HG02840 (cell line): ENCODE measurements at regions not wholly inside any gene's neighbourhood (a gene's known extent, or its start where the extent isn't known, plus 50 kb on each side); places are given as distances from the start of the nearest gene placed in this dataset.

Experiments
- ATAC-seq: cut with Tn5 transposase; IDR thresholded peaks from one replicate; pipeline ENCODE4 v1.9.1; 2021; ENCODE audit warnings: mild to moderate bottlenecking, moderate library complexity, moderate number of reproducible peaks; ENCODE audit not compliant: unreplicated experiment, low FRiP score

GRCh38 chr6:132934496-132934895, 120.1 kb downstream of the RPS12 start:
- no peak for ATAC-seq

GRCh38 chr6:132936646-132937045, 122.3 kb downstream of the RPS12 start:
- ATAC-seq, result no peak

- no peak for ATAC-seq
Measured at GRCh38 chr6:132937466-132937906, 123.1 kb downstream of the RPS12 start.

- no peak for ATAC-seq
Measured at GRCh38 chr6:132948889-132949288, 134.5 kb downstream of the RPS12 start.

GRCh38 chr6:132950566-132950965, 136.2 kb downstream of the RPS12 start:
- ATAC-seq, result no peak

GRCh38 chr6:132952031-132952867, 137.9 kb downstream of the RPS12 start:
- ATAC-seq, result no peak

- ATAC-seq, result no peak
Measured at GRCh38 chr6:132952986-132953385, 138.6 kb downstream of the RPS12 start.

GRCh38 chr6:132954222-132954621, 139.9 kb downstream of the RPS12 start:
- no peak for ATAC-seq

- no peak for ATAC-seq
Measured at GRCh38 chr6:132954936-132955335, 140.6 kb downstream of the RPS12 start.

- no peak for ATAC-seq
Measured at GRCh38 chr6:132959639-132960326, 145.4 kb downstream of the RPS12 start.

- ATAC-seq, result no peak
Measured at GRCh38 chr6:132960720-132961119, 146.4 kb downstream of the RPS12 start.

GRCh38 chr6:132961122-132961521, 146.8 kb downstream of the RPS12 start:
- ATAC-seq, result no peak

- ATAC-seq, result no peak
Measured at GRCh38 chr6:132961610-132962009, 147.2 kb downstream of the RPS12 start.

GRCh38 chr6:132962936-132963868, 148.8 kb downstream of the RPS12 start:
- no peak for ATAC-seq

- no peak for ATAC-seq
Measured at GRCh38 chr6:132964101-132964867, 149.9 kb downstream of the RPS12 start.

GRCh38 chr6:132964868-132965382, 150.6 kb downstream of the RPS12 start:
- ATAC-seq, result no peak

GRCh38 chr6:132967871-132968270, 153.5 kb downstream of the RPS12 start:
- ATAC-seq, result no peak

GRCh38 chr6:132968419-132968950, 154.1 kb downstream of the RPS12 start:
- no peak for ATAC-seq

- no peak for ATAC-seq
Measured at GRCh38 chr6:132969196-132969595, 154.8 kb downstream of the RPS12 start.
